DMS79 treated with DMSO at 0.1 percent for 48 hours (cell line): ENCODE measurements at regions not wholly inside any gene's neighbourhood (a gene's known extent, or its start where the extent isn't known, plus 50 kb on each side); places are given as distances from the start of the nearest gene placed in this dataset.

Experiments
- DNase-seq: peaks from one replicate; lab custom pipeline; 2025; lab: John Stamatoyannopoulos, UW

GRCh38 chr14:53356361-53357150 is 203.4 kb upstream of the DDHD1 start:
- DNase-seq: no peak

GRCh38 chr14:53355581-53356112 is 202.5 kb upstream of the DDHD1 start:
- DNase-seq: peak; percentile 82

GRCh38 chr14:53354336-53354735 is 201.2 kb upstream of the DDHD1 start:
- DNase-seq: no peak

DNA sequence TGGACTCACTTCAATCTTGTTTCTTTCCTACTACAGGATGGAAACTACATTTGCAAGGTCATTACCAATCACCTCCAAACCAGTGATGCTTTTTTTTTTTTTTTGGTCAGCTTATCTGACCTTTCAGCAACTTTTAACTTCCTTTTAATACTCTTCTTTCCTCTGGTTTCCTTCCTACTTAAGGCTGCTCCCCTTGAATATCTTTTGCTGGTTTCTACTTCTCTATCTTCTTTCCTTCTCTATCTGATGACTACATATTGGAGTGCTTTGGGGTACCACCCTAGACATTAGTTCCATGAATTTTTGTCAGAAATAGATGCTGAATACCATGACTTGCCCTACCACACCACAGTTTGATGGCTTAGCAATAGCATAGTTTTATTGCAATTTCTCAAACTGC is 197.7 kb upstream of the DDHD1 start:
- no peak for DNase-seq

DNA sequence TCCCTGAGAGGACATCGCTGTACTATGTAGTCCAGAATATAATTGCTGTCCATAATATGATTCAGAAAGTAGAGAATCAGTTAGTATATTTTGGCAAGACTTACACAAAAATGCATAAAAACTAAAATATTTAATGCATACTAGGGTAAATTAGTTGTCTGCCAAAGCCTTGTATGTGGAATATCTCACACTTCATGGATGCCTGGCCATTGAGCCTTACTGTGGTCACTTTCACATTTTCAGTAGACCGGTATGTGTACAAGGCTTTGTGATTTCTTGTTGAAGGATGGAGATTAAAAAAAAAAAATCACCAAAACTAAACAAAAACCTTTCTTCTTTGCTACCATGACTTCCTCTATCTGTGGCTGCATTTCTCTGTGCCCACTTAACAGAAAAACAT is 197.3 kb upstream of the DDHD1 start:
- no peak for DNase-seq

DNA sequence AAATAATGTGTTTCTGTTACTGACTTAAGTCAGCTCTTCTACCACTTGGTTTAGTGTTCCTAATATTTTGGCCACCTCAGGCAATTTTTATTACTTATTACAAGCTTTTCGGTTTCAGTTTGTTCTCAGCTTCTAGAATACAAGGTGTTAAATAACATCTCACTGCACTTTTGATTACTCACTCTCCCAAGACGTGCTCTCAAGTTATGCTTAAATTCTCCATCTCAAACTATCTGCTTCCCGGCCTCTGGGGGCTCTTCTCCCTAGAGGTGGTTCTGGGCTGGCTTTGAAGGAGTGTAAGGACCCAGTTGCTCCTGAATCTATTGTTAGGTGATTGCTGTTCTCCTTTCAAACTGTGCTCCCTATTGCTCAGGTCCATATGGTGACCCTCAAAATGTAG is 193.9 kb upstream of the DDHD1 start:
- DNase-seq: no peak

- DNase-seq: no peak
Observed at GRCh38 chr14:53341324-53341723, 188.2 kb upstream of the DDHD1 start.

DNA sequence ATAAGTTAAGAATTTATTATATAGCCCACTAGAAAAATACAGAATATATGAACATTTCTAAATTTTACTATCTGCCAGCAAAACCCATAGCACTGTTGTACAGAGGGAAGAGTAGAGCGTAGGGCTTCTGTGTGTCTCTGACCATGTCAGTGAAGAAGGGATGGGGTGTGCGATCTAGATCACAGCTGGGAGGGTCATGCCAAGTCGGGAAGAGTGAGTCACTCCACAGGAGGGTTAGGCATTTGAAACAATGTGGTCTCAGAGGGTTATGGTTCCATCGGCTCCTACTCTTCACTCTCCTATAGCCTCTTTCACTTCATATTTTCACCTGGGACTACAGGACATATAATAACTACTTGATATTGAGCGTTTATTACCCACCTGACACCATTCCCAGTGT is 185.1 kb upstream of the DDHD1 start:
- no peak for DNase-seq

GRCh38 chr14:53336729-53337128 is 183.6 kb upstream of the DDHD1 start:
- DNase-seq: no peak

GRCh38 chr14:53333809-53334208 is 180.7 kb upstream of the DDHD1 start:
- DNase-seq: no peak

DNA sequence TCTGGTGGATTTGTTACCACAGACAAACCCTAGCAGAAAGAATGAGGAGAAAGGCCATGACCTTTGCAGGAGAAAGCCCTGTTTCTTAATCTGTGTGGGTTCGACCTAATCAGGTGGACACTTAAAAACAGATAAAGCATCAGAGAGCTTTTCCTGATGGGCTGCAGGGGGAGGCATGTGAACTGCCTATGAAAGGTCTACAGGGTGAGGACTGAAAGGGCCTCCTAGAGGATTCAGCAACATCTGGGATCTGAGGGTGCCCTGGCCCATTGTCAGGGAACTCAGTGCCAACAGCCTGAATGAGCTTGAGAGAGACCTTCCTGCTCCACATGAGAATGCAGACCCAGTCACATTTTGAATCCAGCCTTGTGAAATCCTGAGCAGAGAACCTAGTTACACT is 178.8 kb upstream of the DDHD1 start:
- no peak for DNase-seq

DNA sequence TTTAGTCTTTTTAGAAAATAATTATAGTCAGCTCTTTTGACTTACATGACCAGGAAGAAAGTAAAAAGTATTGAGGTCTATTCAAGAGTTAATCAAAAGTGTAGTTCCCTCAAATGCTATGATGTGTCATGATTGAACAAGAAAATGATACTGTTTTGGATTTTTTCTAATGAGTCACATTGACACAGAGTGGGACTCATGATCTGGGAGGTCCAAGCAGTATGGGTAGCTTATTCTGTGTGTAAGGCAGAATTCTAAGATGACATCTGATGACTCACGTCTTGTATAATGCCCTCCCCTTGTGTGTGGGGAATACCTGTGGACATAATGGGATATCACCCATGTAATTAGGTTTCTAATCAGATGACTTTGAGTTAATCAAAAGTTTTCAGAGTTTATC is 178.1 kb upstream of the DDHD1 start:
- DNase-seq: no peak

- peak; percentile 95 for DNase-seq
Observed at GRCh38 chr14:53330441-53330840, 177.3 kb upstream of the DDHD1 start.

GRCh38 chr14:53328841-53329240 is 175.7 kb upstream of the DDHD1 start:
- no peak for DNase-seq

DNA sequence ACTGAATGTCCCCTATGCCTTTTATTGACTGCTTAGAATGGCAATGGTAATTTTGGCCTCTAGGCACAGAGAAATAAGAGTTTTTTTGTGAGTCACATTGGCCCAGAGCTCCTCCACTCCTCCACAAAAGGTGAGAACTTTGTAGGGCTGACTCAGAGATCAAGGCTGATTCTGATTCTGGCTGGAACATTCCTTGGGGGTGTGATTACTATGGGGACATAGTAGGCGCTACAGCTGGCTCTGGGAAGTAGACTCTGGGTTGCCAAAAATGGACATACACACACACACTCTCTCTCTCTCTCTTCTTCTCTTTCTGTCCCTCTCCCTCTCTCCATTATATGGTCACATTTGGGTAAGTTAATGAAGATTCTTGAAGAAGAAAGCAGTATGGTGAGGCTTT is 174.6 kb upstream of the DDHD1 start:
- DNase-seq: no peak

GRCh38 chr14:53325176-53325806 is 172.2 kb upstream of the DDHD1 start:
- DNase-seq: peak; percentile 16

DNA sequence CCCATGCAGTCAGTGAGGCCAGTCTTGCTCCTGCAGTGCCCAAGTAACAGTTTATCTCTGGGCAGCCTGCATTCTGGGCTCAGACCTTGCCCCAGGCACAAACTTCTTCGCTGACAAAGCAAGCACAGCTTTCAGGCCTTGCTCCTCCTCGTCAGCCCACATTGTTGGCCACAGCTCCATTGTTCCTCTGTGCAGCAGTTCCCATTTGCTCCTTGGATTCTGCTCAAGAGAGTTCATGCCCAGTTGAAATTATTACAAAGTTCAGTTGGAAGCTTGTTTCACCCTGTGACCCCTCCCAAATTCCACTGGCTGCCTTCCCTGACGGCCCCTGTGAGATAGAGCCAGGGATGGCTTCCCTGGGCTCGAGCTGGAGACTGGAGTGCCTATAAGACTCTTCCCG is 163.4 kb upstream of the DDHD1 start:
- no peak for DNase-seq

- no peak for DNase-seq
Observed at GRCh38 chr14:53310412-53310811, 157.3 kb upstream of the DDHD1 start.

GRCh38 chr14:53306911-53307310 is 153.8 kb upstream of the DDHD1 start:
- DNase-seq: peak; percentile 70

DNA sequence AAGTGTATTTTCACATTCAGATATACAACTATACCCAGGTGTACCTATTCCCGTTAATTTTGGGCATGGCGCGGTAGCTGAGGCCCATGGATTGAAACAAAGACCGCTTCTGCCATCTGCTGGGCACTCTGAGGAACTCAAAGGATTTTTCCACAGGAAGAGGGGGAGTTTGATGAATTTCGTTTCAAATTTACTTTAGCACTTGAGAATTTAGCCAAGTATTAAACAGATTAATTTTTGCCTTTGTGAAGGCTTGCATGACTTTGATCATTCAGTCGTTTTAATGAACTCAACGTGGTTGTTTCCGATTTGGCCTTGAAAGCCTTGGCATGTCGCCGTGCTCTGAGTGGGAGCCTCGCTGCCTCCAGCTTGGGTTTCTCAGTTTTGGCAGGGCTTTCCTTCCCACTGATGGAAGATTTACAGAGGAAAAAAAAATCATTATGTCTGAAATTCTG is 153.2 kb upstream of the DDHD1 start:
- peak; percentile 86 for DNase-seq

DNA sequence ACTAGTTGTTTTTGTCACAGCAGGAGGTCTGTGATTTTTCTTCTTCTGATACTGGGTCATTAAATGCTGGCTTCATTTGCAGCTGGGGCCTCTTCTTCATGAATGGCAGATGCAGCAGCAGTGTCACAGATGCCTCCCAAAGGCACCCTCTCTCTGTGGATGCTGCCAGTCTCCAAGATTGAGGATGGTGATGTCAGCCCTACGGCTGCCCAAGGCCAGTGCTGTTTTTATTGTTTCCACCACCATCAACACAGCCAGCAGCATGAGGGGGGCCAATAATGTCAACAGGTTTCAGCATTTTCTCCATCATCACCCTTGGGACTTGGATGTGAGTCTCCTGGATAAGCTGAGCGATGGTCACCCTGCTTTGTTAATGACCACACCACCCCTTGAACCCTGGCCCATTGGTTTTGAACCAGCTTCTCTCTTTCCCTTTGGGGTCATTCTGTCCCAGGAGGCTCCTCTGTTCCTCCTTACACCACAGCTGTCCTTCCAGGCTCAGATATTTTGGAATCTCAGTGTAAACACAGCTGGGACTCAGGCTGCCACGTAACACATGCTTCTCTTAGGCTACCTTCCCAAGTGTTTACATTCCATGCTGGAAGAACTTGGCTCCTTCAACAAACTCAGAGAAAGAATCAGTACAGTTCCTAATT is 151.7 kb upstream of the DDHD1 start:
- DNase-seq: no peak

- DNase-seq: peak; percentile 27
Observed at GRCh38 chr14:53295985-53296582, 143.0 kb upstream of the DDHD1 start.

DNA sequence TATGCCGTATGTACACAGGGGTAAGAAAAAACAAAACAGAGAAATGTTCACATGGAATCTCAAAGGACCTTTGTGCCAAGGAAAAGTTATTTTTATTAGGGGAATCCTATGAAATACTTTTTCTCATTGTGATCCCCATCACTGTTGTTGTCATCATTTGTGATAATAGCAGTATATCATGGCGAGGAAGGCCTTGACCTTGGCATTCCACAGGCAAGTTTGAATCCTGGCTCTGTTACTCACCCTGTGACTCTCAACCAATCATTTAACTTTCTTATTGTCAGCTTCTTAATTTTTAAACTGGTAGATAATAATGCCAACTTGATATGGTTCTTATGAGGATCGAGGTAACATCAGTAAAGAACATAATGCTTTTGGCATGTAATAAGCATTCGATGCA is 142.2 kb upstream of the DDHD1 start:
- DNase-seq: no peak
